ENCODE measurements at regions not wholly inside any gene's neighbourhood (a gene's known extent, or its start where the extent isn't known, plus 50 kb on each side); places are given as distances from the start of the nearest gene placed in this dataset.

DNA sequence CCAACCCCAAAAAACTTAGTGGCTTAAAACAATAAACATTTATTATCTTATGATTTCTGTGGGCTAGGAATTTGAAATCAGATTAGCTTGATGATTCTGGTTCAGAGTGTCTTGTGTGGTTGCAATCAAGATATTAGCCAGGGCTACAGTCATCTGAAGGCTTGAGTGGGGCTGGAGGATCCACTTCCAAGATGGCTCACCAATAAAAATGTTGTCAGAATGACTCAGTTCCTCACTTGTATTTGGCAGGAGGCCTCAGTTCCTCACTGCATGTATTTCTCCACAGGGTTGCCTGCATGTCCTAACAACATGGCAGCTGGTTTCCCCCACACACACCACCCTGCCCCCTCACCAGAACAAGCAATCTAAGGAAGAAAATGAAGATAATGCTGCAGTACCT is 98.2 kb upstream of the NIPBL start:
- TF ChIP-seq, protein P1, sequence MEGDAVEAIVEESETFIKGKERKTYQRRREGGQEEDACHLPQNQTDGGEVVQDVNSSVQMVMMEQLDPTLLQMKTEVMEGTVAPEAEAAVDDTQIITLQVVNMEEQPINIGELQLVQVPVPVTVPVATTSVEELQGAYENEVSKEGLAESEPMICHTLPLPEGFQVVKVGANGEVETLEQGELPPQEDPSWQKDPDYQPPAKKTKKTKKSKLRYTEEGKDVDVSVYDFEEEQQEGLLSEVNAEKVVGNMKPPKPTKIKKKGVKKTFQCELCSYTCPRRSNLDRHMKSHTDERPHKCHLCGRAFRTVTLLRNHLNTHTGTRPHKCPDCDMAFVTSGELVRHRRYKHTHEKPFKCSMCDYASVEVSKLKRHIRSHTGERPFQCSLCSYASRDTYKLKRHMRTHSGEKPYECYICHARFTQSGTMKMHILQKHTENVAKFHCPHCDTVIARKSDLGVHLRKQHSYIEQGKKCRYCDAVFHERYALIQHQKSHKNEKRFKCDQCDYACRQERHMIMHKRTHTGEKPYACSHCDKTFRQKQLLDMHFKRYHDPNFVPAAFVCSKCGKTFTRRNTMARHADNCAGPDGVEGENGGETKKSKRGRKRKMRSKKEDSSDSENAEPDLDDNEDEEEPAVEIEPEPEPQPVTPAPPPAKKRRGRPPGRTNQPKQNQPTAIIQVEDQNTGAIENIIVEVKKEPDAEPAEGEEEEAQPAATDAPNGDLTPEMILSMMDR (IDR thresholded peaks at IDR 0.05; ENCODE audit: insufficient read depth, low read length, poor library complexity, severe bottlenecking), result no peak
- no peak for TF ChIP-seq EZH2phosphoT487 (conservative IDR thresholded peaks at IDR 0.05; ENCODE audit: low read length)
